B cell (primary cell): ENCODE measurements at regions not wholly inside any gene's neighbourhood (a gene's known extent, or its start where the extent isn't known, plus 50 kb on each side); places are given as distances from the start of the nearest gene placed in this dataset.

Source experiments
- ATAC-seq: fragments of 200-7000 bp; cut with Tn5 transposase; one replicate; pipeline ENCODE4 v1.10.0; 2021; ENCODE audit warnings: low read depth, mild to moderate bottlenecking, moderate number of reproducible peaks, moderate library complexity
- CTCF ChIA-PET: fragments of 350-600 bp; sonication (Branson Sonifier 250); formaldehyde crosslinking; loops from one replicate; lab custom pipeline; 2021; ENCODE audit warnings: antibody characterized with exemption, inconsistent platforms; lab: Charles Lee
- POLR2A ChIA-PET: fragments of 350-600 bp; sonication (Branson Sonifier 250); formaldehyde crosslinking; loops from one replicate; lab custom pipeline; 2021; ENCODE audit warnings: antibody characterized with exemption; lab: Charles Lee
- DNase-seq: peaks from one replicate; pipeline ENCODE4 v3.0.0; 2013
- H2AFZ ChIP-seq: 2 replicates; pipeline ENCODE4 v1.6.1; 2012; ENCODE audit warnings: mild to moderate bottlenecking, low read depth, low read length; ENCODE audit not compliant: insufficient read depth, poor library complexity, severe bottlenecking
- H3K27ac ChIP-seq, 2 donors: 1 replicate in 1 of 2; 2 replicates in 1 of 2; pipeline ENCODE4 v1.5.1; 2012 to 2013; ENCODE audit warnings: low read length in 2 of 2, mild to moderate bottlenecking in 2 of 2, moderate library complexity in 1 of 2
- H3K27me3 ChIP-seq, 4 experiments: fragments of 200-600 bp in 1 of 4; sonication (generic) in 1 of 4; replicated peaks in 1 of 4; 1 replicate in 2 of 4; 2 replicates in 2 of 4; pipeline versions ENCODE4 v1.6.1 to v1.7.0; 2013 to 2016; ENCODE audit warnings: low read length in 3 of 4, mild to moderate bottlenecking in 2 of 4, mixed read lengths in 1 of 4, moderate library complexity in 1 of 4; ENCODE audit not compliant: insufficient read depth in 4 of 4, control insufficient read depth in 3 of 4; ENCODE audit errors: control extremely low read depth in 1 of 4
- H3K36me3 ChIP-seq, 2 experiments: replicated peaks in 1 of 2; 1 replicate in 1 of 2; 2 replicates in 1 of 2; pipeline versions ENCODE4 v1.6.1 to v1.7.1; 2013; ENCODE audit warnings: low read length in 1 of 2; ENCODE audit not compliant: insufficient read depth in 2 of 2, control insufficient read depth in 1 of 2; ENCODE audit errors: control extremely low read depth in 1 of 2, extremely low read depth in 1 of 2
- H3K4me1 ChIP-seq, 2 donors: fragments of 200-600 bp in 1 of 2; sonication (generic) in 1 of 2; 1 replicate in 1 of 2; 2 replicates in 1 of 2; pipeline versions ENCODE4 v1.5.1 to v1.6.1; 2013 to 2017; ENCODE audit warnings: low read length in 2 of 2; ENCODE audit not compliant: control insufficient read depth in 2 of 2, insufficient read depth in 2 of 2
- H3K4me2 ChIP-seq: replicated peaks from 2 replicates; pipeline ENCODE3; 2012; ENCODE audit warnings: mild to moderate bottlenecking, low read depth, low read length; ENCODE audit not compliant: poor library complexity, severe bottlenecking
- H3K4me3 ChIP-seq, 5 experiments: fragments of 200-600 bp in 1 of 5; sonication (generic) in 1 of 5; 1 replicate in 3 of 5; 2 replicates in 2 of 5; pipeline versions ENCODE4 v1.5.1 to v1.7.0; 2011 to 2016; ENCODE audit warnings: low read length in 4 of 5, mild to moderate bottlenecking in 4 of 5, low read depth in 2 of 5, control low read depth in 1 of 5, moderate library complexity in 1 of 5; ENCODE audit not compliant: insufficient read depth in 1 of 5; ENCODE audit errors: control extremely low read depth in 1 of 5, extremely low read depth in 1 of 5
- H3K79me2 ChIP-seq: fragments of 200-600 bp; sonication (generic); one replicate; pipeline ENCODE4 v1.6.0; 2016; ENCODE audit warnings: low read length; ENCODE audit not compliant: control insufficient read depth, insufficient read depth
- H3K9ac ChIP-seq: fragments of 200-600 bp; sonication (generic); 2 replicates; pipeline ENCODE4 v1.6.1; 2017; ENCODE audit warnings: mild to moderate bottlenecking, low read length, moderate library complexity
- H3K9me3 ChIP-seq, 3 donors: one replicate each; pipeline versions ENCODE4 v1.6.1 to v1.7.1; 2013; ENCODE audit warnings: low read length in 2 of 3; ENCODE audit not compliant: control insufficient read depth in 2 of 3, insufficient read depth in 1 of 3; ENCODE audit errors: control extremely low read depth in 1 of 3
- H4K20me1 ChIP-seq: 2 replicates; pipeline ENCODE4 v1.6.0; 2012; ENCODE audit warnings: mild to moderate bottlenecking, low read length; ENCODE audit not compliant: insufficient read depth, control insufficient read depth, poor library complexity, severe bottlenecking
- H3K27ac Mint-ChIP-seq: one replicate; pipeline ENCODE4 v1.8.0; 2021; ENCODE audit warnings: mixed read lengths
- H3K27me3 Mint-ChIP-seq: one replicate; pipeline ENCODE4 v1.8.0; 2021; ENCODE audit warnings: mixed read lengths
- H3K4me1 Mint-ChIP-seq: one replicate; pipeline ENCODE4 v1.8.0; 2021; ENCODE audit warnings: mixed read lengths
- H3K4me3 Mint-ChIP-seq: one replicate; pipeline ENCODE4 v1.8.0; 2021; ENCODE audit warnings: mixed read lengths
- H3K9me3 Mint-ChIP-seq: one replicate; pipeline ENCODE4 v1.8.0; 2022; ENCODE audit warnings: mixed read lengths; ENCODE audit not compliant: insufficient read depth
- CTCF ChIP-seq: fragments of 200-600 bp; IDR thresholded peaks from one replicate; pipeline ENCODE4 v1.8.0; 2022; ENCODE audit warnings: antibody characterized with exemption, mild to moderate bottlenecking
- EZH2 ChIP-seq: IDR thresholded peaks from 2 replicates; pipeline ENCODE4 v1.6.1; 2012; ENCODE audit warnings: borderline replicate concordance, low read depth, mild to moderate bottlenecking, moderate library complexity, low read length; ENCODE audit not compliant: insufficient read depth, poor library complexity, severe bottlenecking
- WGBS: methylation state at CpG from one replicate; pipeline ENCODE4 v1.1.5; 2013; ENCODE audit warnings: missing lambda C conversion rate; ENCODE audit not compliant: insufficient coverage; 5-methylcytosine and 5-hydroxymethylcytosine counted together
- intact Hi-C: fragments of 100-400 bp; cut with micrococcal nuclease; formaldehyde crosslinking; loops from one replicate; pipeline ENCODE4 v1.10.0; 2022

- ATAC-seq: no peak
- H3K27ac ChIP-seq: no peak overlapping the region
- 83% methylated on average over 1 of the region's 4 CpGs for WGBS
- Mint-ChIP-seq H3K4me3 (no peak overlapping the region), H3K27me3 (no peaks in the 10 kb centered on the region), H3K9me3 (no peaks in the 10 kb centered on the region), H3K4me1 (no peaks in the 10 kb centered on the region), H3K27ac (no peak overlapping the region)
- no peak for DNase-seq
- no peaks in the 10 kb centered on the region for H4K20me1 ChIP-seq
- no peak overlapping the region for H3K4me2 ChIP-seq
- intact Hi-C loops: no loop called here
- no peak overlapping the region for H3K4me3 ChIP-seq
- no peaks in the 10 kb centered on the region for H3K9me3 ChIP-seq
- ChIA-PET CTCF (interaction anchor here (0.9 kb wide), 1 partner anchor 1014 kb away, joined by 3 read pairs; no protein-coding TSS in a partner anchor), POLR2A (no interaction called here)
- H3K9ac ChIP-seq: no peak overlapping the region
- no peaks in the 10 kb centered on the region for H3K36me3 ChIP-seq
- H3K4me1 ChIP-seq: no peaks in the 10 kb centered on the region
- H3K27me3 ChIP-seq: no peaks in the 10 kb centered on the region
- no peak for TF ChIP-seq EZH2
- no peak for TF ChIP-seq CTCF
- H3K79me2 ChIP-seq: no peaks in the 10 kb centered on the region
- H2AFZ ChIP-seq: no peak overlapping the region
Observed at GRCh38 chr2:150609831-150610582, 122.5 kb upstream of the RND3 start.

- Histone ChIP-seq H3K4me1 (no peaks in the 10 kb centered on the region), H4K20me1 (no peaks in the 10 kb centered on the region), H3K27ac (no peak overlapping the region), H3K9me3 (no peaks in the 10 kb centered on the region), H3K36me3 (no peaks in the 10 kb centered on the region), H3K79me2 (no peaks in the 10 kb centered on the region), H3K27me3 (no peaks in the 10 kb centered on the region), H3K4me2 (no peak overlapping the region), H2AFZ (no peak overlapping the region), H3K9ac (no peak overlapping the region), H3K4me3 (no peak overlapping the region)
- CTCF ChIA-PET: no interaction called here
- no peak overlapping the region for H3K27ac Mint-ChIP-seq
- DNase-seq (no peak), ATAC-seq (no peak)
- no peaks in the 10 kb centered on the region for H3K9me3 Mint-ChIP-seq
- no peaks in the 10 kb centered on the region for H3K4me1 Mint-ChIP-seq
- intact Hi-C loops: no loop called here
- H3K27me3 Mint-ChIP-seq: no peaks in the 10 kb centered on the region
- 80% methylated on average over 1 of the region's 1 CpG for WGBS
- POLR2A ChIA-PET: no interaction called here
- no peak overlapping the region for H3K4me3 Mint-ChIP-seq
- TF ChIP-seq CTCF (no peak), EZH2 (no peak)
Observed at GRCh38 chr2:150608341-150608740, 120.9 kb upstream of the RND3 start.
